Stimulated activated CD8-positive, alpha-beta memory T cell treated with anti-CD3 and anti-CD28 coated beads, Interleukin-7, amount 100 ng/mL, for 48 hours (primary cell): ENCODE measurements at regions not wholly inside any gene's neighbourhood (a gene's known extent, or its start where the extent isn't known, plus 50 kb on each side); places are given as distances from the start of the nearest gene placed in this dataset.

Experiments
- DNase-seq, 2 donors: peaks; one replicate each; pipeline ENCODE4 v3.0.0-alpha.2; 2020; ENCODE audit warnings: low read depth in 1 of 2; ENCODE audit errors: extremely low read depth in 1 of 2

- DNase-seq = no peak
Observed at GRCh38 chr3:168858327-168858726, 762.6 kb upstream of the GOLIM4 start.

GRCh38 chr3:168850109-168850508 lies 754.4 kb upstream of the GOLIM4 start:
- no peak for DNase-seq

GRCh38 chr3:168847291-168847883 lies 751.7 kb upstream of the GOLIM4 start:
- DNase-seq = no peak

GRCh38 chr3:168844894-168845482 lies 749.3 kb upstream of the GOLIM4 start:
- no peak for DNase-seq

- no peak for DNase-seq
Observed at GRCh38 chr3:168844472-168844871, 748.7 kb upstream of the GOLIM4 start.

- no peak for DNase-seq
Observed at GRCh38 chr3:168843481-168843880, 747.8 kb upstream of the GOLIM4 start.

- no peak for DNase-seq
Observed at GRCh38 chr3:168839653-168840052, 743.9 kb upstream of the GOLIM4 start.

GRCh38 chr3:168834558-168834957 lies 738.8 kb upstream of the GOLIM4 start:
- no peak for DNase-seq

GRCh38 chr3:168828943-168829342 lies 733.2 kb upstream of the GOLIM4 start:
- no peak for DNase-seq

GRCh38 chr3:168828536-168828935 lies 732.8 kb upstream of the GOLIM4 start:
- no peak for DNase-seq

- DNase-seq = no peak
Observed at GRCh38 chr3:168828014-168828413, 732.3 kb upstream of the GOLIM4 start.

GRCh38 chr3:168824107-168824506 lies 728.4 kb upstream of the GOLIM4 start:
- DNase-seq = no peak

GRCh38 chr3:168823466-168823865 lies 727.7 kb upstream of the GOLIM4 start:
- no peak for DNase-seq

- no peak for DNase-seq
Observed at GRCh38 chr3:168820810-168821415, 725.2 kb upstream of the GOLIM4 start.

GRCh38 chr3:168817177-168817576 lies 721.5 kb upstream of the GOLIM4 start:
- DNase-seq = no peak

GRCh38 chr3:168815946-168816345 lies 720.2 kb upstream of the GOLIM4 start:
- DNase-seq = no peak

GRCh38 chr3:168813225-168813802 lies 717.6 kb upstream of the GOLIM4 start:
- no peak for DNase-seq

GRCh38 chr3:168812234-168812633 lies 716.5 kb upstream of the GOLIM4 start:
- DNase-seq = no peak

GRCh38 chr3:168808596-168808995 lies 712.9 kb upstream of the GOLIM4 start:
- DNase-seq = no peak

- DNase-seq = no peak
Observed at GRCh38 chr3:168807448-168807847, 711.7 kb upstream of the GOLIM4 start.

GRCh38 chr3:168806871-168807270 lies 711.1 kb upstream of the GOLIM4 start:
- DNase-seq = no peak

- no peak for DNase-seq
Observed at GRCh38 chr3:168803536-168803935, 707.8 kb upstream of the GOLIM4 start.
